NCI-H2171 treated with DMSO at 0.1 percent for 48 hours (cell line): ENCODE measurements at regions not wholly inside any gene's neighbourhood (a gene's known extent, or its start where the extent isn't known, plus 50 kb on each side); places are given as distances from the start of the nearest gene placed in this dataset.
"Not testable (repeated sequence)": the region's sequence is repeated elsewhere in the genome, so short reads cannot be mapped to it uniquely, and the experiment has no call there.

ENCODE experiments used
- DNase-seq: peaks from one replicate; lab custom pipeline; 2025; lab: John Stamatoyannopoulos, UW

- DNase-seq, result no peak
These were observed 71.1 kb downstream of the TRAM1L1 start for GRCh38 chr4:117014236-117014635.

GRCh38 chr4:117010671-117011070 lies 74.7 kb downstream of the TRAM1L1 start:
- DNase-seq, result no peak

- no peak for DNase-seq
These were observed 84.3 kb downstream of the TRAM1L1 start for GRCh38 chr4:117001077-117001476.

- no peak for DNase-seq
These were observed 102.7 kb downstream of the TRAM1L1 start for GRCh38 chr4:116982656-116983055.

GRCh38 chr4:116980436-116980835 lies 104.9 kb downstream of the TRAM1L1 start:
- DNase-seq, result not testable (repeated sequence)

GRCh38 chr4:116959045-116959444 lies 126.3 kb downstream of the TRAM1L1 start:
- no peak for DNase-seq

GRCh38 chr4:116953947-116954346 lies 131.4 kb downstream of the TRAM1L1 start:
- no peak for DNase-seq

- DNase-seq, result no peak
These were observed 132.7 kb downstream of the TRAM1L1 start for GRCh38 chr4:116952530-116953136.

- no peak for DNase-seq
These were observed 135.5 kb downstream of the TRAM1L1 start for GRCh38 chr4:116949856-116950255.

- DNase-seq, result no peak
These were observed 143.1 kb downstream of the TRAM1L1 start for GRCh38 chr4:116942315-116942714.

- DNase-seq, result no peak
These were observed 155.0 kb downstream of the TRAM1L1 start for GRCh38 chr4:116930329-116930728.

GRCh38 chr4:116926631-116927295 lies 158.6 kb downstream of the TRAM1L1 start:
- DNase-seq, result no peak

- DNase-seq, result no peak
These were observed 159.4 kb downstream of the TRAM1L1 start for GRCh38 chr4:116925900-116926457.

GRCh38 chr4:116923389-116923788 lies 162.0 kb downstream of the TRAM1L1 start:
- no peak for DNase-seq

GRCh38 chr4:116913451-116913850 lies 171.9 kb downstream of the TRAM1L1 start:
- DNase-seq, result no peak

- no peak for DNase-seq
These were observed 178.6 kb downstream of the TRAM1L1 start for GRCh38 chr4:116906758-116907157.

GRCh38 chr4:116899561-116899960 lies 185.8 kb downstream of the TRAM1L1 start:
- DNase-seq, result peak; percentile 0

GRCh38 chr4:116885579-116885978 lies 199.8 kb downstream of the TRAM1L1 start:
- no peak for DNase-seq

GRCh38 chr4:116882503-116882902 lies 202.9 kb downstream of the TRAM1L1 start:
- no peak for DNase-seq

GRCh38 chr4:116881077-116881476 lies 204.3 kb downstream of the TRAM1L1 start:
- no peak for DNase-seq

GRCh38 chr4:116880625-116881024 lies 204.8 kb downstream of the TRAM1L1 start:
- no peak for DNase-seq

- DNase-seq, result no peak
These were observed 207.1 kb downstream of the TRAM1L1 start for GRCh38 chr4:116878280-116878679.

GRCh38 chr4:116877069-116877468 lies 208.3 kb downstream of the TRAM1L1 start:
- DNase-seq, result no peak

- DNase-seq, result no peak
These were observed 212.4 kb downstream of the TRAM1L1 start for GRCh38 chr4:116872941-116873340.
